ENCODE measurements at regions not wholly inside any gene's neighbourhood (a gene's known extent, or its start where the extent isn't known, plus 50 kb on each side); places are given as distances from the start of the nearest gene placed in this dataset.

DNA sequence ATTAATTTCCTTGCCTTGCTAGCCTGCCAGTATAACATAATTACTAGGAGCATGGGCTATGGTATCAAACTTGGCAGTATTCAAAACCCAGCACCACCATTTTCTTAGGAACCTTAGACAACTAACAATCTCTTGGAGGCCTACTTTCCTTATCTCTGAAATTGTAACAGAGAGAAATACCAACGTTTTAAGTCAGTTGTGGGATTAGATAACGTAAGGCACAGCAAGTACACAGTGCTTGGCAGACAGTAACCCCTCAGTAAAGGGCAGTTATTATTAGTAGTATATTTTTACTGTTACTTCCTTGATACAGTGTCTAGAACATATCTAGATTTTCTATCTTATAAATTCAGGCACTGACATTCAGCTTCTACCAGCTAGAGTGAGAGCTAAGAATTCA is 309.6 kb downstream of the ACTL7B start:
- no peak for DNase-seq

- DNase-seq: no peak
These were observed 310.4 kb downstream of the ACTL7B start for GRCh38 chr9:108545436-108545835.

DNA sequence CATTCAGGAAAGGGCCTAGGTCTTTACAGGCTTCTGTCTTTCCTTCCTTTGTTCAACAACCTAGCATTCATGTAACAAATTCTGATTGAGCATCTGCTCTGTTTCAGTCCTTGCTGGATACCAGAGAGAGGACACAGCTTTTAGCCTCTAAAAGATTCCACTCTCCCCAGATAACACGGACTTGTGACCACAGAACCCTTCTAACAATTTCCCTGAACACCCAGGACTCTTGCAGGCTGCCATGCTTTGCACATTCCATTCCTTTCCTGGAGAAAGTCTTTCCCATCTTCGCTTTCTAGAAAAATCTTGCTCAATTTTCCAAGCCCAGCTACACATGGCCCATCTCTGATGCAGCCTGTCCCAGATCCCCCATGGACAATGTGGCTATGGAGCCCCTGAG is 310.9 kb downstream of the ACTL7B start:
- no peak for DNase-seq

DNA sequence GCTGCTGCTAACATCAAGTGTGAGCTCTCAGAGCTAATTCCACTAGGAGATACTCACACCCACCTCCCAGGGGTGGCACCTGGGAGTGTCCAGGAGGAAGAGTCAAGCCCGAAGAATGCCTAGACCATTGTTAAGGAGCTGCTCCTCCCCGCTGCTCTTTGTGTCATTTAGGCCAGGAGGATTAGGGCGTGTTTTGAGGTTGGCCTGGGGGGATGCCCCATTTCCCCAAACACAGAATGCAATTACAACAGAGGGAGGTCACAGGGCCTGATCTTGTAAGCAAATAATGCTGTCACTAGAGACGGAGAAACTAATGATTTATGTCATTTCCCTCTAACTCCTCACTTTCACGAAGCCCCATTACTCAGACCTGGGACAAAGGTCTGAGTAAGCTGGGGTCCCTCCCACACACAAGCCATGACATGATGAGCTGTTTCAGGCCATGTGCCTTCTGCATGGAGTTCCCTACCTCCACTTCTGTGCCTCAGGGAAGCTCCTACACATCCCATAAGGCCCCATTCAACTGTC is 312.5 kb downstream of the ACTL7B start:
- DNase-seq: no peak

DNA sequence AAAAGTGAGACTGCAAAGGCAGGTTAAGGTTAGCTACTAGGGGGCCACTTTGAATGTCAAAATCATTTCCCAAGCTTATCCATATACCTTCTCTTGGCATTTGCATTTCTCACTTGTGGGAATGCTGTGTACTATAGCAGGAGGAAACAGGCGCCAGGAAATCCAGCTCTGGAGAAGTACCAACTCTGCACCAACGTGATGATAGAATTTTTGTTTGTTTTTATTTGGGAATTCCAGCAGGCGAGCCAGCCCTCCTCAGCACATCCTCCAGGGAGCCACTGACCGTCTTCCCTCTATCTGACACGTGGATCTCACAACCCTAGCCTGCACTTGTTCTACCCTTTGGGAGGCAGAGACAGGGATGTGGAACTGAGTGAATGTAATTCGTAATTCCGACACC is 318.0 kb downstream of the ACTL7B start:
- no peak for DNase-seq

DNA sequence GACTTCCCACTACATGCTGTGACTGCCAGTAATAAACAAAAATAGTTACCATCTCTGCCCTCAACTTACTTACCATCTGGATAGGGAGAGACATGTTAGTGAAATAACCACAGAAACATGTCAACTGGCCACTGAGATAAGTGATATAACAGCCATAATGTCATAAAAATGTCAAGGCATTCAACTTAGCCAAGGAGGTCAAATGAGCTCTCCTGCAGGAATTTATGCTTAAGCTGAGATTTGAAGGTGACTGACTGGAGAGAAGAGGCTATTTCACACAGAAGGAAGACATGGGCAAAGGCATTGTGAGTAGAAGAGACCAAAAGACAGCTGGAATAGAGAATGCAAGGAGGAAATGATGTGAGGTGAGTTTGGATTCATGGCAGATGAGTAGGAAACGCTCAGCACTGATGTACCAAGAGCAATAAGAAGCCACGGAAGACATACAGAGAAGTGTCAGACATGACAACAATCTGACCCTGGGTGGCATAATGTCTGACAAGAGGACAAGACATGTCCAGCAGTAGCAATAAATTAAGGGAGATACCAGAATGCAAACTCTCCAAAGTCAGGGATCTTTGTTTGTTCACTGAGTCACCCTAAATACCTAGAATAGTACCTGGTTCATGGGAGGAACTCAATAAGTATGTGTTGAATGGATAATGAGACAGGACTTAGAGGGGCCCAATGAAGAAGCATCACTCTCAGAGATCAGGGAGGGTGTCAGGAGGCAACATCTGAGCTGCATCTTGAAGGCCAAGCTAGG is 318.8 kb downstream of the ACTL7B start:
- peak; percentile 7 for DNase-seq

- peak; percentile 28 for DNase-seq
These were observed 320.3 kb downstream of the ACTL7B start for GRCh38 chr9:108535526-108535925.

DNA sequence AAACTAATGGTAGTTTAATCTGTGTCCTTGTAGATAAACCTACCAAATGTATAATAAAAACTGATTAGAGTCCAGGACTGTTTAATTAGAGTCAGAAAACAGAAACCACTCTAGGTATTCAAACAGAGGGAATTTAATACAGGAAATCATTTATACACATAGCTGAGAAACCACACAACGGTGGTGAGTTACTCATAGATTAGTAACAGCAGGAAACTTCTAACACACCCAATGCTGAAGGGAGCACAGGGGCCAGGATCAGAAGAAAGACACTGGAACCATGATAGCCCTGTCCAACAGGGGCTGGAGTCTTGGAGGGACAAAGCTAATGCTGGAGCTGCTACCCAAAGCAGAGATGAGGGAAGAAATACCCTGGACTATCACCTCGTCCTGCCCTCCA is 321.0 kb downstream of the ACTL7B start:
- DNase-seq: no peak

DNA sequence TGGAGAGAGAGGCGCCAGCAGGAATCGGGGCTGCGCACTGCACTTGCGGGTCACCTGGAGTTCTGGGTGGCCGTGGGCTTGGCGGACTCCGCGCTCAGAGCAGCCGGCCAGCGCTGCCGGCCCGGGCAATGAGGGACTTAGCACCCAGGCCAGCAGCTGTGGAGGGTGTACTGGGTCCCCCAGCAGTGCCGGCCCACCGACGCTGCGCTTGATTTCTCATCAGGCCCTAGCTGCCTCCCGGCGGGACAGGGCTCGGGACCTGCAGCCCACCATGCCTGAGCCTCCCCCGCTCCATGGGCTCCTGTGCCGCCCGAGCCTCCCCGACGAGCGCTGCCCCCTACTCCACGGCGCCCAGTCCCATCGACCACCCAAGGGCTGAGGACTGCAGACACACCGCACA is 325.6 kb downstream of the ACTL7B start:
- no peak for DNase-seq

- DNase-seq: no peak
These were observed 327.6 kb downstream of the ACTL7B start for GRCh38 chr9:108528231-108528630.

GRCh38 chr9:108526518-108526917 is 329.3 kb downstream of the ACTL7B start:
- DNase-seq: no peak

DNA sequence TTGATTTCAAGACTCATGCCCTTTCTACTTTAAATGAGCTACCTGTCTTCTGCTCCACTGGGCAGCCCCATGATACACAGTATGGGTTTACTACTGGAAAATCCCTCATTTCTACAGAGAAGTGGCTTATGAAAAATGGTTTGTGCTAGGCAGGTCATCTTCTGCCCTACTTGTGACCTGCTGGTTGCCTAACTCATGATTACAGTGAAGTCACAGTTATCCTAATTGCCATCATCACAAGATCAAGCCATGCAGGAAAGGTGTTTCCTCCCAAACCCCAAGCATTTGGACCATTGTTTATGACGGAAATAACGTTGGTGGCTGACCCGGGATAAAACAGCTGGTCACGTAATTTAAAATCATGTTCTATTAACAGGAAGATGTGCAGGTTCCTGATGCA is 330.6 kb downstream of the ACTL7B start:
- no peak for DNase-seq

DNA sequence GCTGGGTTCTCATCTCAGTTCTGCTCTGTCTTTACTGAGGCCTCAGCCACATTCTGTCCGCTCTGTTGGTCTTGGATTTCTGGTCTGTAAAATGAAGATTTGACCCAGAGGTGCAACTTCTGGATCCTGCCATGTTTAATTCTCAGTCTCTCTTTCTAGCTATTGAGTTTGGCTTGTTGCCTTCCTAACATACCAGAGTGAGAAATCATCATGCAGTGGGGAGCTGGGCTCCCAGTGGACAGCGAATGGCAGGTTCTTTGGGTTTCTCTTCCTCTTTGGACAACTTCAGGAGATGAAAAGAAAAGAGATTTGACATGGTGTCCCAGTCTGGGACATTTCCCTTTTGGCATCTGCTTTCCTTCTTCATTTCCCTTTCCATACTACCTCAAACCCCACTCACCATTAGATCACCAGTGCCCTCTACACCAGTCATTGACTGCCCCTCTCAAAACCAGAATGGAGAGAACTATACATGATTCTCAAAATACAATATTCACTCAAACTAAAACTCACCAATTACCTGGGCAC is 334.7 kb downstream of the ACTL7B start:
- DNase-seq: no peak

DNA sequence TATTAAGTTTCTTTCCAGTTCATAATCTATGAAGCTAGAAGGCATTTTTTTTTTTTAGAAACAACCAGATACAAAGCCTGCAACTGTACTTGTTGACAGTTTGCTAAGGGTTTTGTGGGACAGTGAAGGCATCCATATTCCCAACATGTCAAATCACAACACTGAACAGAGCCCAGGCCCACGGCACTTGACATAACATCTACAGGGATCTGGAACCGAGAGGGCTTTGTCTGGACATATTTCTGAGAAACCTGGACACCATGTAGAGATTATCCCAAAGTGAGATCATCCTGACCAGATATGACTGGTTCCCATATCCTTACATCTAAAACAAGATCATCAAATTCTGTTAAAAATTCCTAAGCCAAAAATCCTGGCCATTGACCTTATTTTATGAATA is 336.3 kb downstream of the ACTL7B start:
- no peak for DNase-seq

- DNase-seq: no peak
These were observed 338.0 kb downstream of the ACTL7B start for GRCh38 chr9:108517651-108518365.

DNA sequence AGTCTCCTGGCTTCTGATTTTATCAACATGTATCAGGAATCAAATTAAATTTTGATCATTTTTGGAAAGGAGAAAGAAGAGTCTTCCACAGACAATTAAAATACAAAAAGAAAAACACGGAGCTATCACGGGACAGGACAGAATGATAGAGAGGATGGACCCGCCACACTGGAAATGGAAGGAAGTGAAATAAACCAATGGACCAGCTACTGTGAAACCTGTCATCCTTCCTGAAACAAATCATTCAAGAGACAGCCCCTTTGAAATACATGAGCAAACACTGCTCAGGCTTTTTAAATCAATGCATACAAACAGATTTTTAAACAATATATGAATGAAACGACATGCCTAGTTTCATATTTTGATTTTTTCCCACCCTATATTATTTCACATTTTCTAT is 339.4 kb downstream of the ACTL7B start:
- no peak for DNase-seq

DNA sequence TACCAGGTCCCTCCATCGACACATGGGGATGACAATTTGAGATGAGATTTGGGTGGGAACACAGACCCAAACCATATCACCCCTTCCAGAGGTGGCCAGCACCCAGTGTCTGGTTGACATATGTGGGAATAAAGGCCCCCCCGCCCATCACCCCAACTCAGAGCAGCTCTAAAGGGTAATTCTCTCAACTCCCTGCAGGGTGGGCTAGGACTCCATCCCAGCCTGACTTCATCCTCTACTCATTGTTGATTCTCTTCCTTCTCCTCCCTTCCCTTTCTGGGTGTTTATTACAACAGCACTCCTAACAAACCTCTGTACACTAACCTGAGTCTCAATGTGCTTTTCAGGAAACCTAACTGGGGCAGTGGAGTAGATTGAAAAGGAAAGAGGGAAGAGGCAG is 339.9 kb downstream of the ACTL7B start:
- no peak for DNase-seq

GRCh38 chr9:108512426-108513173 is 343.2 kb downstream of the ACTL7B start:
- no peak for DNase-seq

DNA sequence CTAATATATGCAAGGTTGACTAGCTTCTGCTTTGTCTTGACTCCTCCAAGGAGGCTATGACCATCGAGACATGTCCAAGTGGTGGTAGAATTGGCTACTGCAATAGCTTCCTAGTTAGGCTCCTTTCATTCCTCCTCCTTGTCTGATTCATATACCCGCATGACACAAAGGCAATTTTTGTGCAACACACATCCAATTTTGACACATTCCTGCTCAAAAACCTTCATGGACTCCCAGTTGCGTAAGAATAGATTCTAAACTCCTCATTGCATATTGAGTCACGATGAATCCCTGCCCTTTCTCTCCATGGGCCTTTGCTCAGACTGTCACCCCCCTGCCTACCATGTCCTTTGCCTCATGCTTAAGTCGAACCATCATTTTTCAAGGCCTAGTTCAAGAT is 344.5 kb downstream of the ACTL7B start:
- DNase-seq: no peak

- DNase-seq: no peak
These were observed 358.9 kb downstream of the ACTL7B start for GRCh38 chr9:108496846-108497245.

DNA sequence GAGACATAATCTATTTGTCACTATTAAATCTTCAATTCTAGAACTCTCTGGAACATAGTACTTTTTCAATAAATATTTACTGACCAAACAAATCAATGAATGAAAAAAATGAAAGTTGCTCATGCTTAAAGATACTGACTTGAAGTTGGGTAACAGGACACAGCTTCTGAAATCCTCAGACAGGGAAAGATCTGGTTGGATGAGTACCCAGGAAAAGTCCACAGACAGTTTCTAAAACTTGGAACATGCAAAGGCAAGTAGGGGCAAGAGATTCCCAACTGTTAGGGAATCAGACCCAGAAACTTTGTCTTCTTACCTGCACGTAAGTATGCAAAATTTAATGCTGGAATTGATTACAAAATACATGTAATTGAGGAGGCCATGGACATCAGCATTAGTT is 366.2 kb downstream of the ACTL7B start:
- no peak for DNase-seq

DNA sequence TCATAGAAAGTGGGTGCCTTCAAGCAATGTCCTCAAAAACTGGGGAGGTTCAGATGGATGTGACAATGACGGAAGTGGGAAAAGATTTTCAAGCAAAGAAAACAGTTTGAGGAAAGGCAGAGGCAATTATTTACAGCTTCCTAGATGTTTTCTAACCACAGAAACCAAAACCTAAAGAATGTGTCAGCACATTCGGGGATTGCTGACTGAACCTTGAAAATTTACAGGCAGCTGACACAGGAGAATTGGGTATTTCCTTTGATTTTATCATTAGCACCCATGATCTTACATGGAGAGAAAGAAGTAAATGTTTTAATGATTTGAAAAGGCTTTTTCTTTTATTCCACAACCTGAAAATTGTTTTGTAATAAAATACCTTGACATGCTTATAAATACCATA is 369.0 kb downstream of the ACTL7B start:
- no peak for DNase-seq

DNA sequence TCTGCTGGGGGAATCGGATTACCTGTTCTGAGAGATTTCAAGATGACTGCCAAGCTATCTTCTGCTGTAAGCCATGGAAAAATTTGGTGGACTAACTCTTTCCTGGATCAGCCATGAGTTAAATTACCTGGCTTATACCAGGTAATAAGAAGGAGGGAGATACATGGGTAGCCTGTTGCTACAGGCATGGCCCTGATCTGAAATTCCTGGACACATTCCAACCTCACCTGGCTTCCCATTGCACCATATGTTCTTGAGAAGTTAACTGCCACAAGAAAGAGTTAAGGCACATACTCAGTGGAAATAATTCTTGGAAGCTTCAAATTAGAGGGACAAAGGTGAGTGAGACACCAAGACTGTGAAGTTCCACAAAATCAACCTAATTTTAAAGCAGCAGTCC is 371.3 kb downstream of the ACTL7B start:
- DNase-seq: no peak

All from DMS53 (cell line).